ENCODE measurements at regions not wholly inside any gene's neighbourhood (a gene's known extent, or its start where the extent isn't known, plus 50 kb on each side); places are given as distances from the start of the nearest gene placed in this dataset.

DNA sequence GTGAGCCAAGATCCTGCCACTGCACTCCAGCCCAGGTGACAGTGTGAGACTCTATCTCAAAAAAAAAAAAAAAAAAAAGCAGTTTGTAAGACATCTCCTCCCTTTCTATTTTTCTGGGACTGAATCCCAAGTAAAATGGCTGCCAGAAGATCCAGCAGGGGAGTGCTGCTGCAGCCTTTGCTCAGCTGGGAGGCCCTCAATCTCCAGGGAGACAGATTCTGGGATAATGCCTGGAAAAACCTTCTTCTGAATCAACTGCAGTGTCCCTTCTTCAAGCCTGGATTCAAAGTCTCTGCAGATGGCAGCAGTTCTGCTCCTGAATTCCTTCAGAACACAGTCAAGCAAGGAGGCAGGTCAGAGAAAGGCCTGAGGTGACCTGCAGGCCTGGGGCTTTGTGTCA is 191.0 kb upstream of the NRIP1 start:
- H3K9me3 ChIP-seq (ENCODE audit: control insufficient read depth, insufficient read depth, low read depth, low read length), result no peaks in the 10 kb centered on the region
- H3K4me1 ChIP-seq (ENCODE audit: control insufficient read depth, insufficient read depth, low read length), result no peaks in the 10 kb centered on the region
- H3K36me3 ChIP-seq (ENCODE audit: control insufficient read depth in 2 of 2, insufficient read depth in 1 of 2, low read length in 2 of 2), result no peaks in the 10 kb centered on the region
- no peak overlapping the region for H3K27ac ChIP-seq (ENCODE audit: extremely low read depth, low read depth, low read length)
- H3K4me3 ChIP-seq (ENCODE audit: low read depth, low read length), result no peak overlapping the region
- ChIA-PET CTCF (interaction anchor here (0.5 kb wide), 1 partner anchor 12 kb away, joined by 3 read pairs; no protein-coding TSS in a partner anchor), POLR2A (no interaction called here)
- TF ChIP-seq ZNF10 (tag by site-specific recombination; IDR thresholded peaks at IDR 0.05) (no peak), ZNF292 (tag by site-specific recombination; IDR thresholded peaks at IDR 0.05; ENCODE audit: borderline replicate concordance, low read depth) (no peak), ZNF776 (tag by site-specific recombination; IDR thresholded peaks at IDR 0.05; ENCODE audit: borderline replicate concordance) (no peak), ZSCAN30 (tag by site-specific recombination; IDR thresholded peaks at IDR 0.05) (no peak), GLI2 (tag by site-specific recombination; IDR thresholded peaks at IDR 0.05; ENCODE audit: borderline replicate concordance, low read depth) (no peak)
- TF ChIP-seq, protein P1, sequence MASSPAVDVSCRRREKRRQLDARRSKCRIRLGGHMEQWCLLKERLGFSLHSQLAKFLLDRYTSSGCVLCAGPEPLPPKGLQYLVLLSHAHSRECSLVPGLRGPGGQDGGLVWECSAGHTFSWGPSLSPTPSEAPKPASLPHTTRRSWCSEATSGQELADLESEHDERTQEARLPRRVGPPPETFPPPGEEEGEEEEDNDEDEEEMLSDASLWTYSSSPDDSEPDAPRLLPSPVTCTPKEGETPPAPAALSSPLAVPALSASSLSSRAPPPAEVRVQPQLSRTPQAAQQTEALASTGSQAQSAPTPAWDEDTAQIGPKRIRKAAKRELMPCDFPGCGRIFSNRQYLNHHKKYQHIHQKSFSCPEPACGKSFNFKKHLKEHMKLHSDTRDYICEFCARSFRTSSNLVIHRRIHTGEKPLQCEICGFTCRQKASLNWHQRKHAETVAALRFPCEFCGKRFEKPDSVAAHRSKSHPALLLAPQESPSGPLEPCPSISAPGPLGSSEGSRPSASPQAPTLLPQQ (tag by site-specific recombination; IDR thresholded peaks at IDR 0.05), result no peak
- TF ChIP-seq, protein P2, sequence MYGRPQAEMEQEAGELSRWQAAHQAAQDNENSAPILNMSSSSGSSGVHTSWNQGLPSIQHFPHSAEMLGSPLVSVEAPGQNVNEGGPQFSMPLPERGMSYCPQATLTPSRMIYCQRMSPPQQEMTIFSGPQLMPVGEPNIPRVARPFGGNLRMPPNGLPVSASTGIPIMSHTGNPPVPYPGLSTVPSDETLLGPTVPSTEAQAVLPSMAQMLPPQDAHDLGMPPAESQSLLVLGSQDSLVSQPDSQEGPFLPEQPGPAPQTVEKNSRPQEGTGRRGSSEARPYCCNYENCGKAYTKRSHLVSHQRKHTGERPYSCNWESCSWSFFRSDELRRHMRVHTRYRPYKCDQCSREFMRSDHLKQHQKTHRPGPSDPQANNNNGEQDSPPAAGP (tag by site-specific recombination; IDR thresholded peaks at IDR 0.05), result no peak

DNA sequence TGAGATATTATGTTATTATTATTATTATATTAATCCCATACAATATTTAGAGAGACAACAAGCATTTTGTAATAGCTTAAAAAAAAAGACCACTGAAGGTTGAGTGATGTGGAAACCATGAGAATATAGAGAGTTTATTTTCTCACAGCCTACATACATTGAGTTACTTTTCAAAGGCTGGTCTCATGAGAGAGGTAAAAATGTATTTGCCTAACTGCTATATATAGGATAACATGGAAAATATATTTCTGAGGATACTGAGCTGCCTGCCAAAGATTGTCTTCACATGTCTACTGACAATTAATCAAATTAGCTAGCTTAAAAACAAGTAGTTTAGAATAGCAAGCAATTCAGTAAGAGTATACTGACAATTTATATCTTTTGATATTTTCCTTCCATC is 192.2 kb upstream of the NRIP1 start:
- no peak overlapping the region for H3K27ac ChIP-seq (ENCODE audit: extremely low read depth, low read depth, low read length)
- ChIA-PET CTCF (interaction anchor here (0.6 to 0.7 kb wide), 2 partner anchors 226 to 331 kb away, joined by 4 read pairs; no protein-coding TSS in a partner anchor), POLR2A (no interaction called here)
- H3K4me3 ChIP-seq (ENCODE audit: low read depth, low read length), result no peak overlapping the region
- no peaks in the 10 kb centered on the region for H3K4me1 ChIP-seq (ENCODE audit: control insufficient read depth, insufficient read depth, low read length)
- H3K9me3 ChIP-seq (ENCODE audit: control insufficient read depth, insufficient read depth, low read depth, low read length), result no peaks in the 10 kb centered on the region
- TF ChIP-seq ZFHX2 (tag by site-specific recombination; conservative IDR thresholded peaks at IDR 0.05) (no peak), ZBTB48 (tag by site-specific recombination; IDR thresholded peaks at IDR 0.05) (no peak), ZNF48 (tag by site-specific recombination; IDR thresholded peaks at IDR 0.05) (no peak), ZNF558 (tag by site-specific recombination; IDR thresholded peaks at IDR 0.05) (no peak), ZNF155 (tag by site-specific recombination; IDR thresholded peaks at IDR 0.05) (no peak), ZNF324 (tag by site-specific recombination; IDR thresholded peaks at IDR 0.05) (no peak), ZSCAN16 (tag by site-specific recombination; IDR thresholded peaks at IDR 0.05) (no peak), ZNF37A (tag by site-specific recombination; IDR thresholded peaks at IDR 0.05) (no peak), EGR2 (tag by site-specific recombination; IDR thresholded peaks at IDR 0.05; ENCODE audit: low read depth) (no peak), ZFP37 (tag by site-specific recombination; IDR thresholded peaks at IDR 0.05) (no peak), ZNF10 (tag by site-specific recombination; IDR thresholded peaks at IDR 0.05) (no peak), ZNF24 (tag by site-specific recombination; IDR thresholded peaks at IDR 0.05) (no peak), ZFP41 (tag by site-specific recombination; IDR thresholded peaks at IDR 0.05; ENCODE audit: borderline replicate concordance) (no peak), KLF9 (tag by site-specific recombination; IDR thresholded peaks at IDR 0.05; ENCODE audit: low read depth) (no peak), ZSCAN30 (tag by site-specific recombination; IDR thresholded peaks at IDR 0.05) (no peak)
- TF ChIP-seq, protein P3, sequence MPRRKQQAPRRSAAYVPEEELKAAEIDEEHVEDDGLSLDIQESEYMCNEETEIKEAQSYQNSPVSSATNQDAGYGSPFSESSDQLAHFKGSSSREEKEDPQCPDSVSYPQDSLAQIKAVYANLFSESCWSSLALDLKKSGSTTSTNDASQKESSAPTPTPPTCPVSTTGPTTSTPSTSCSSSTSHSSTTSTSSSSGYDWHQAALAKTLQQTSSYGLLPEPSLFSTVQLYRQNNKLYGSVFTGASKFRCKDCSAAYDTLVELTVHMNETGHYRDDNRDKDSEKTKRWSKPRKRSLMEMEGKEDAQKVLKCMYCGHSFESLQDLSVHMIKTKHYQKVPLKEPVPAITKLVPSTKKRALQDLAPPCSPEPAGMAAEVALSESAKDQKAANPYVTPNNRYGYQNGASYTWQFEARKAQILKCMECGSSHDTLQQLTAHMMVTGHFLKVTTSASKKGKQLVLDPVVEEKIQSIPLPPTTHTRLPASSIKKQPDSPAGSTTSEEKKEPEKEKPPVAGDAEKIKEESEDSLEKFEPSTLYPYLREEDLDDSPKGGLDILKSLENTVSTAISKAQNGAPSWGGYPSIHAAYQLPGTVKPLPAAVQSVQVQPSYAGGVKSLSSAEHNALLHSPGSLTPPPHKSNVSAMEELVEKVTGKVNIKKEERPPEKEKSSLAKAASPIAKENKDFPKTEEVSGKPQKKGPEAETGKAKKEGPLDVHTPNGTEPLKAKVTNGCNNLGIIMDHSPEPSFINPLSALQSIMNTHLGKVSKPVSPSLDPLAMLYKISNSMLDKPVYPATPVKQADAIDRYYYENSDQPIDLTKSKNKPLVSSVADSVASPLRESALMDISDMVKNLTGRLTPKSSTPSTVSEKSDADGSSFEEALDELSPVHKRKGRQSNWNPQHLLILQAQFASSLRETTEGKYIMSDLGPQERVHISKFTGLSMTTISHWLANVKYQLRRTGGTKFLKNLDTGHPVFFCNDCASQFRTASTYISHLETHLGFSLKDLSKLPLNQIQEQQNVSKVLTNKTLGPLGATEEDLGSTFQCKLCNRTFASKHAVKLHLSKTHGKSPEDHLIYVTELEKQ (tag by site-specific recombination; IDR thresholded peaks at IDR 0.05; ENCODE audit: borderline replicate concordance), result no peak
- TF ChIP-seq, protein P4, sequence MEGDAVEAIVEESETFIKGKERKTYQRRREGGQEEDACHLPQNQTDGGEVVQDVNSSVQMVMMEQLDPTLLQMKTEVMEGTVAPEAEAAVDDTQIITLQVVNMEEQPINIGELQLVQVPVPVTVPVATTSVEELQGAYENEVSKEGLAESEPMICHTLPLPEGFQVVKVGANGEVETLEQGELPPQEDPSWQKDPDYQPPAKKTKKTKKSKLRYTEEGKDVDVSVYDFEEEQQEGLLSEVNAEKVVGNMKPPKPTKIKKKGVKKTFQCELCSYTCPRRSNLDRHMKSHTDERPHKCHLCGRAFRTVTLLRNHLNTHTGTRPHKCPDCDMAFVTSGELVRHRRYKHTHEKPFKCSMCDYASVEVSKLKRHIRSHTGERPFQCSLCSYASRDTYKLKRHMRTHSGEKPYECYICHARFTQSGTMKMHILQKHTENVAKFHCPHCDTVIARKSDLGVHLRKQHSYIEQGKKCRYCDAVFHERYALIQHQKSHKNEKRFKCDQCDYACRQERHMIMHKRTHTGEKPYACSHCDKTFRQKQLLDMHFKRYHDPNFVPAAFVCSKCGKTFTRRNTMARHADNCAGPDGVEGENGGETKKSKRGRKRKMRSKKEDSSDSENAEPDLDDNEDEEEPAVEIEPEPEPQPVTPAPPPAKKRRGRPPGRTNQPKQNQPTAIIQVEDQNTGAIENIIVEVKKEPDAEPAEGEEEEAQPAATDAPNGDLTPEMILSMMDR (tag by site-specific recombination; IDR thresholded peaks at IDR 0.05), result no peak
- H3K36me3 ChIP-seq (ENCODE audit: control insufficient read depth in 2 of 2, insufficient read depth in 1 of 2, low read length in 2 of 2), result no peaks in the 10 kb centered on the region

All from HEK293 (cell line).